GM23248 (cell line): ENCODE measurements at regions not wholly inside any gene's neighbourhood (a gene's known extent, or its start where the extent isn't known, plus 50 kb on each side); places are given as distances from the start of the nearest gene placed in this dataset.
A peak's percentile ranks its signal among the peaks of the same experiment; 100 is the strongest.

Experiments
- DNase-seq: peaks from one replicate; pipeline ENCODE4 v3.0.0-alpha.2; 2015
- H2AFZ ChIP-seq: fragments of 200-600 bp; sonication (generic); 2 replicates; pipeline ENCODE4 v1.6.1; 2016; ENCODE audit warnings: antibody characterized with exemption
- H3F3A ChIP-seq: fragments of 200-600 bp; sonication (generic); 2 replicates; pipeline ENCODE4 v1.6.1; 2016; ENCODE audit warnings: mild to moderate bottlenecking, antibody characterized with exemption, mixed run types; ENCODE audit not compliant: insufficient read depth
- H3K27ac ChIP-seq: fragments of 200-600 bp; sonication (generic); 2 replicates; pipeline ENCODE4 v1.5.1; 2016; ENCODE audit warnings: mild to moderate bottlenecking
- H3K27me3 ChIP-seq: fragments of 200-600 bp; sonication (generic); replicated peaks from 2 replicates; pipeline ENCODE4 v1.6.1; 2016; ENCODE audit warnings: mild to moderate bottlenecking; ENCODE audit not compliant: insufficient read depth
- H3K36me3 ChIP-seq: fragments of 200-600 bp; sonication (generic); 2 replicates; pipeline ENCODE4 v1.6.1; 2016; ENCODE audit warnings: low read depth, mild to moderate bottlenecking
- H3K4me1 ChIP-seq: fragments of 200-600 bp; sonication (generic); 2 replicates; pipeline ENCODE4 v1.6.1; 2016; ENCODE audit warnings: mild to moderate bottlenecking; ENCODE audit not compliant: insufficient read depth
- H3K4me2 ChIP-seq: fragments of 200-600 bp; sonication (generic); one replicate; pipeline ENCODE4 v1.6.1; 2016; ENCODE audit warnings: mild to moderate bottlenecking; ENCODE audit not compliant: unreplicated experiment
- H3K4me3 ChIP-seq: fragments of 200-600 bp; sonication (generic); 2 replicates; pipeline ENCODE4 v1.5.1; 2016; ENCODE audit warnings: mild to moderate bottlenecking
- H3K79me2 ChIP-seq: fragments of 200-600 bp; sonication (generic); 2 replicates; pipeline ENCODE4 v1.6.1; 2016; ENCODE audit warnings: mild to moderate bottlenecking; ENCODE audit not compliant: insufficient read depth
- H3K9ac ChIP-seq: fragments of 200-600 bp; sonication (generic); 2 replicates; pipeline ENCODE4 v1.6.1; 2016; ENCODE audit warnings: mild to moderate bottlenecking
- H3K9me2 ChIP-seq: fragments of 200-600 bp; sonication (generic); 2 replicates; pipeline ENCODE4 v1.6.1; 2016; ENCODE audit warnings: mixed run types, mild to moderate bottlenecking, moderate library complexity; ENCODE audit not compliant: insufficient read depth
- H3K9me3 ChIP-seq: fragments of 200-600 bp; sonication (generic); one replicate; pipeline ENCODE4 v1.6.1; 2017; ENCODE audit warnings: low read depth
- H4K20me1 ChIP-seq: fragments of 200-600 bp; sonication (generic); 2 replicates; pipeline ENCODE4 v1.6.0; 2016; ENCODE audit not compliant: insufficient read depth
- EZH2 ChIP-seq: fragments of 200-600 bp; sonication (generic); IDR thresholded peaks from 2 replicates; pipeline ENCODE4 v1.6.1; 2018; ENCODE audit warnings: antibody characterized with exemption, mild to moderate bottlenecking; ENCODE audit not compliant: insufficient read depth, poor library complexity, severe bottlenecking
- EZH2phosphoT487 ChIP-seq: fragments of 200-600 bp; sonication (generic); IDR thresholded peaks from 2 replicates; pipeline ENCODE4 v1.6.1; 2018; ENCODE audit warnings: antibody characterized with exemption, moderate library complexity, mild to moderate bottlenecking, low read depth; ENCODE audit not compliant: insufficient read depth
- WGBS, 2 experiments: methylation state at CpG; one replicate each; pipeline ENCODE4 v1.1.6; 2015 to 2017; ENCODE audit warnings: low lambda C conversion rate in 2 of 2, low coverage in 1 of 2; ENCODE audit errors: missing lambda C conversion rate in 2 of 2; 5-methylcytosine and 5-hydroxymethylcytosine counted together
- in situ Hi-C: fragments of 300-500 bp; cut with MboI; formaldehyde crosslinking; loops from 2 replicates; pipeline ENCODE4 v1.15.0; 2020

DNA sequence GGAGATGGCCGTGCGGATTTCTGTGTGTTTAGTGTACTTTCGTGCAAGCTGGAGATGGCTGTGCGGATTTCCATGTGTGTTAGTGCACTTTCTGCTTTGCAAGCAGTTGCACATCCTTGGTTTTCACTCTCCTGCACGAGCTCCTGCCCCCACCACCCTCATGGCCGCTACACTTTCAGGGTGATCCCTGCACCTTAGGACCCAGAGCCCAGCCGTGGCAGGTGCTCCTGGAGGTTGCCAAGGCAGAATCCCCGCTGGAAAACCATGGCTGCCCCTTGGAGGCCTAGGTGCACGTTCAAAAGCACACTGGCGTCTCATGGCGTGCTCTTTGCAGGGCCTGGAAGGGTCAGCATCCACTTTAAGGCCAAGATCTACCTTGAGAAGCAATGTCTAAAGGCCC is 311.0 kb upstream of the TNRC6C start:
- Histone ChIP-seq H3K79me2 (no peaks in the 10 kb centered on the region), H3K9me3 (no peaks in the 10 kb centered on the region), H3K4me2 (no peak overlapping the region), H3K27ac (no peak overlapping the region), H3K9me2 (no peaks in the 10 kb centered on the region), H3K36me3 (no peaks in the 10 kb centered on the region), H2AFZ (no peak overlapping the region), H3F3A (no peaks in the 10 kb centered on the region), H3K27me3 (peaks cover 36% of the 10 kb centered on the region), H3K4me3 (no peak overlapping the region), H3K4me1 (no peaks in the 10 kb centered on the region), H4K20me1 (no peaks in the 10 kb centered on the region), H3K9ac (no peak overlapping the region)
- TF ChIP-seq EZH2 = no peak
- no peak for TF ChIP-seq EZH2phosphoT487
- DNase-seq = no peak
- in situ Hi-C loops = no loop called here
- WGBS, 2 experiments = 63 to 65% methylated on average over 9 to 11 of the region's 11 CpGs

DNA sequence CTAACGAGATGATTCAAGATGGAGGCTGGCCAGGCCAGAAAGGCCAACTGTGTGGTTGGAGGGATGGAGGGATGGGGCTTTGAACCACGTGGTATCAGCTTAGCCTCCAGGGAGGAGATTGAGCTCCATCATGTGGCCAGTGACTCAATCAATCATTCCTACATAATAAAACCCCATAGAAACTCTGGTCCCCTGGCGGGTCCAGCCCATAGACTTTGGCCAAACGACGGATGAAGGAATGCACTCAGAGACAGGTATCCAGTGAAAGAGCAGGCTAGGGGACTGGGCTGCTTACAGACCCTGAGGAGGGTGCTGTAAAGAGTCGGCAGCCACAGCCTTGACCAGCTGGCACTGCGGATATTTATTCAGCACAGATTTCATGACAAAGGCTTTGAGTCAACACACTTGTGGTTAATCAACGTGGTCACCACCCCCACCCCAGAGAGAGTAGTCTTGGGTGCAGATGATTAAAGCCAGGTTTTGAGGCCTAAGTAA is 308.7 kb upstream of the TNRC6C start:
- Histone ChIP-seq H3K4me2 (no peak overlapping the region), H3K4me3 (no peak overlapping the region), H3K27ac (no peak overlapping the region), H3F3A (no peaks in the 10 kb centered on the region), H2AFZ (no peak overlapping the region), H3K79me2 (no peaks in the 10 kb centered on the region), H3K9ac (no peak overlapping the region), H3K4me1 (no peaks in the 10 kb centered on the region), H3K27me3 (peaks cover 25% of the 10 kb centered on the region; the same call in 1 of the 2 replicates), H3K9me2 (no peaks in the 10 kb centered on the region), H3K9me3 (no peaks in the 10 kb centered on the region), H3K36me3 (no peaks in the 10 kb centered on the region), H4K20me1 (no peaks in the 10 kb centered on the region)
- peak; percentile 23 for DNase-seq
- 35 to 41% methylated on average over 8 of the region's 8 CpGs for WGBS, 2 experiments
- in situ Hi-C loops = no loop called here
- no peak for TF ChIP-seq EZH2
- no peak for TF ChIP-seq EZH2phosphoT487

DNA sequence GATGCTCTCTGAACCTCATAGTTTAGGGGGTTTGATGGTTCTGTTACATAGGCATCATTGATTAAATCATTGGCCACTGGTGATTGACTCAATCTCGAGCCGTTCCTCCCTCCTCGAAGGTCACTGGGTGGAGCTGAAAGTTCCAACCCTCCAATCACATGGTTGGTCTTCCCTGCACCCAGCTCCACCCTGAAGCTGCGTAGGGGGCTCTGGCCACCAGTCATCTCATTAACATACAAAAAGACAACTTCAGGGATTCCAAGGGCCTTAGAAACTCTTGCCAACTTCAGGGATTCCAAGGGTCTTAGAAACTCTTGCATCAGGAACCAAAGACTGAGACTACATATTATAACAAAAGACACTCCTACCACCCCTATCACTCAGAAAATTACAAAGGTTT is 306.5 kb upstream of the TNRC6C start:
- no peak for DNase-seq
- H3K27me3 ChIP-seq = peaks cover 32% of the 10 kb centered on the region
- H3K9me3 ChIP-seq = no peaks in the 10 kb centered on the region
- TF ChIP-seq EZH2 (no peak), EZH2phosphoT487 (no peak)
- in situ Hi-C loops = no loop called here
- no peaks in the 10 kb centered on the region for H3K9me2 ChIP-seq
- H3K9ac ChIP-seq = no peak overlapping the region
- H3K79me2 ChIP-seq = no peaks in the 10 kb centered on the region
- no peaks in the 10 kb centered on the region for H3K36me3 ChIP-seq
- H3K4me1 ChIP-seq = no peaks in the 10 kb centered on the region
- no peak overlapping the region for H3K4me2 ChIP-seq
- H3K4me3 ChIP-seq = no peak overlapping the region
- H3K27ac ChIP-seq = no peak overlapping the region
- no peak overlapping the region for H2AFZ ChIP-seq
- H3F3A ChIP-seq = no peaks in the 10 kb centered on the region
- H4K20me1 ChIP-seq = no peaks in the 10 kb centered on the region
- WGBS, 2 experiments = 60 to 86% methylated on average over 4 of the region's 4 CpGs

DNA sequence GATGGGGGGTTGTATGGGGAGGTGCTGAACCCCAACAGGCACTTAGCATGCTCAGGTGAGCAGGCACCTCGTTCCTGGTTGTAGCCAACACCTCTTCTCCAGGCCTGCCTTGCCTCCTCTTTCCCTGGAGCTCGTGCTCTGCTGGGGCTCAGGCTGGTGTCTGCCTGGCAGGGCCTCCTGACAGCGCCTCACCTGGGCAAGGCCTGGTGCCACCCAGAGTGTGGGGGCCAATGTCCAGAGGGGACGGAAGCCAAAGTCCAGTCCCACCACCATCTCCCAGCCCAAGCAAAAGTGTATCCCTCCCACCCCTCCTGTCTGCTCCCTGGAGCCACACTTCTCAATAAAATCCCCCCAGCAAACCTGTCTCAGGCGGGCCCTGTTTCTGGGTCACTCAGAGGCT is 304.2 kb upstream of the TNRC6C start:
- no peak overlapping the region for H3K27ac ChIP-seq
- H3K36me3 ChIP-seq = no peaks in the 10 kb centered on the region
- no peaks in the 10 kb centered on the region for H3K79me2 ChIP-seq
- H2AFZ ChIP-seq = no peak overlapping the region
- no peak for DNase-seq
- in situ Hi-C loops = no loop called here
- H3K9me2 ChIP-seq = no peaks in the 10 kb centered on the region
- no peaks in the 10 kb centered on the region for H3K4me1 ChIP-seq
- no peaks in the 10 kb centered on the region for H4K20me1 ChIP-seq
- no peaks in the 10 kb centered on the region for H3F3A ChIP-seq
- no peak for TF ChIP-seq EZH2
- no peak for TF ChIP-seq EZH2phosphoT487
- WGBS, 2 experiments = 52 to 64% methylated on average over 5 of the region's 5 CpGs
- H3K9me3 ChIP-seq = no peaks in the 10 kb centered on the region
- H3K4me2 ChIP-seq = no peak overlapping the region
- H3K4me3 ChIP-seq = no peak overlapping the region
- H3K9ac ChIP-seq = no peak overlapping the region
- H3K27me3 ChIP-seq = peaks cover 45% of the 10 kb centered on the region

DNA sequence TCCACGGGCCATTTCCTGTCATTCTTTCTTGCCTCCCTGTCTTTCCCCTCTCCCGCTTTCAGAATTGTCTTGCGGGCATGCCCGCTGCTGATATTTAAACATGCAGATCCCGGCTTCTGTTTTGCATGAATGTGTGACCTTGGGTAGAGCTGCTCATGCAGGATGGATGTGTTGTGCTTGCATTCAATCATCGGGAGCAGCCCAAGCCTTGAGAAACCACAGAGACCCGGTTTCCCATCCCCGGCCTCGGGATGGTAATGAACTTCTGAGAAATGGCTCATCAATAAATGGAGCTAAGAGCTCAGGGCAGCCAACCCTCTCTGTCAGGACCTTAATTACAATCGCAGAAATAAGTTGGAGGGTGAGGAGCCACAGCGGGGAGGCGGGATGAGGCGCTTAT is 303.7 kb upstream of the TNRC6C start:
- no peak overlapping the region for H3K27ac ChIP-seq
- no peaks in the 10 kb centered on the region for H3K9me2 ChIP-seq
- H3K27me3 ChIP-seq = peaks cover 45% of the 10 kb centered on the region
- TF ChIP-seq EZH2 (no peak), EZH2phosphoT487 (no peak)
- no peak overlapping the region for H3K9ac ChIP-seq
- H3K4me3 ChIP-seq = no peak overlapping the region
- no peak overlapping the region for H3K4me2 ChIP-seq
- no peak overlapping the region for H2AFZ ChIP-seq
- in situ Hi-C loops = no loop called here
- no peaks in the 10 kb centered on the region for H3K79me2 ChIP-seq
- WGBS, 2 experiments = 53 to 62% methylated on average over 13 of the region's 13 CpGs
- H4K20me1 ChIP-seq = no peaks in the 10 kb centered on the region
- no peaks in the 10 kb centered on the region for H3K4me1 ChIP-seq
- no peaks in the 10 kb centered on the region for H3K36me3 ChIP-seq
- no peaks in the 10 kb centered on the region for H3K9me3 ChIP-seq
- no peak for DNase-seq
- no peaks in the 10 kb centered on the region for H3F3A ChIP-seq
